GM23338 (cell line): ENCODE measurements at regions not wholly inside any gene's neighbourhood (a gene's known extent, or its start where the extent isn't known, plus 50 kb on each side); places are given as distances from the start of the nearest gene placed in this dataset.

Source experiments
- ATAC-seq: fragments of 200-7000 bp; cut with Tn5 transposase; 3 replicates; pipeline ENCODE4 v1.9.1; 2020
- DNase-seq: peaks from one replicate; pipeline ENCODE4 v3.0.0-alpha.2; 2015; ENCODE audit warnings: low spot score
- H2AFZ ChIP-seq: fragments of 200-600 bp; sonication (generic); 2 replicates; pipeline ENCODE4 v1.8.0; 2016; ENCODE audit warnings: antibody characterized with exemption, mild to moderate bottlenecking, moderate library complexity
- H3F3A ChIP-seq: fragments of 200-600 bp; sonication (generic); replicated peaks from 2 replicates; pipeline ENCODE4 v1.8.0; 2017; ENCODE audit warnings: antibody characterized with exemption, mixed run types, low read depth
- H3K27ac ChIP-seq: fragments of 200-600 bp; sonication (generic); 2 replicates; pipeline ENCODE4 v1.6.1; 2016; ENCODE audit warnings: low read depth
- H3K27me3 ChIP-seq: fragments of 200-600 bp; sonication (generic); 2 replicates; pipeline ENCODE4 v1.8.0; 2016; ENCODE audit warnings: mild to moderate bottlenecking, mixed run types, moderate library complexity; ENCODE audit not compliant: insufficient read depth
- H3K36me3 ChIP-seq: fragments of 200-600 bp; sonication (generic); 2 replicates; pipeline ENCODE4 v1.8.0; 2016; ENCODE audit warnings: mild to moderate bottlenecking; ENCODE audit not compliant: insufficient read depth
- H3K4me1 ChIP-seq: fragments of 200-600 bp; sonication (generic); 2 replicates; pipeline ENCODE4 v1.8.0; 2016; ENCODE audit warnings: mild to moderate bottlenecking, moderate library complexity; ENCODE audit not compliant: insufficient read depth
- H3K4me2 ChIP-seq: fragments of 200-600 bp; sonication (generic); 2 replicates; pipeline ENCODE4 v1.7.1; 2017; ENCODE audit warnings: mixed run types
- H3K4me3 ChIP-seq: fragments of 200-600 bp; sonication (generic); 2 replicates; pipeline ENCODE4 v1.6.1; 2016; ENCODE audit warnings: mixed run types
- H3K79me2 ChIP-seq: fragments of 200-600 bp; sonication (generic); replicated peaks from 2 replicates; pipeline ENCODE4 v1.8.0; 2017; ENCODE audit warnings: mild to moderate bottlenecking; ENCODE audit not compliant: insufficient read depth
- H3K9me2 ChIP-seq: fragments of 200-600 bp; sonication (generic); 2 replicates; pipeline ENCODE4 v1.8.0; 2017; ENCODE audit not compliant: insufficient read depth
- H4K20me1 ChIP-seq: fragments of 200-600 bp; sonication (generic); replicated peaks from 2 replicates; pipeline ENCODE4 v1.8.0; 2017; ENCODE audit warnings: mild to moderate bottlenecking; ENCODE audit not compliant: insufficient read depth
- H3K27ac Mint-ChIP-seq: 2 replicates; pipeline ENCODE4 v1.8.0; 2020; ENCODE audit warnings: inconsistent platforms, mild to moderate bottlenecking, moderate library complexity, mixed read lengths
- H3K27me3 Mint-ChIP-seq: 3 replicates; pipeline ENCODE4 v1.8.0; 2022; ENCODE audit warnings: low read depth, mild to moderate bottlenecking, moderate library complexity, mixed read lengths, inconsistent platforms; ENCODE audit not compliant: insufficient read depth, poor library complexity
- H3K36me3 Mint-ChIP-seq: 3 replicates; pipeline ENCODE4 v1.8.0; 2021; ENCODE audit warnings: low read depth, mild to moderate bottlenecking, inconsistent platforms, moderate library complexity, mixed read lengths
- H3K4me1 Mint-ChIP-seq: 3 replicates; pipeline ENCODE4 v1.8.0; 2020; ENCODE audit warnings: mild to moderate bottlenecking, inconsistent platforms, mixed read lengths
- H3K4me3 Mint-ChIP-seq: 3 replicates; pipeline ENCODE4 v1.8.0; 2021; ENCODE audit warnings: moderate library complexity, mild to moderate bottlenecking, inconsistent platforms, mixed read lengths
- H3K9me3 Mint-ChIP-seq: 3 replicates; pipeline ENCODE4 v1.8.0; 2020; ENCODE audit warnings: moderate library complexity, mild to moderate bottlenecking, inconsistent platforms, mixed read lengths
- EZH2phosphoT487 ChIP-seq: fragments of 200-600 bp; sonication (generic); IDR thresholded peaks from one replicate; pipeline ENCODE4 v1.8.1; 2018; ENCODE audit warnings: antibody characterized with exemption; ENCODE audit not compliant: unreplicated experiment
- JUNB ChIP-seq: IDR thresholded peaks from one replicate; pipeline ENCODE4 v1.6.1; 2016; ENCODE audit warnings: antibody characterized with exemption; ENCODE audit not compliant: unreplicated experiment
- NANOG ChIP-seq: IDR thresholded peaks from 2 replicates; pipeline ENCODE4 v1.6.1; 2016; ENCODE audit warnings: antibody characterized with exemption, borderline replicate concordance
- STAT1 ChIP-seq: IDR thresholded peaks from one replicate; pipeline ENCODE4 v1.6.1; 2016; ENCODE audit warnings: antibody characterized with exemption; ENCODE audit not compliant: unreplicated experiment
- TF ChIP-seq, protein P1 (sequence below), 2 experiments: fragments of 200-600 bp in 1 of 2; sonication (generic) in 1 of 2; conservative IDR thresholded peaks; 2 replicates each; pipeline versions ENCODE4 v1.5.1 to v1.6.1; 2016 to 2017; ENCODE audit warnings: antibody characterized with exemption in 2 of 2, low read depth in 2 of 2, mild to moderate bottlenecking in 2 of 2, moderate library complexity in 1 of 2
- TF ChIP-seq, protein P2 (sequence below): fragments of 250-450 bp; sonication (Bioruptor Pico); IDR thresholded peaks from 2 replicates; pipeline ENCODE4 v1.5.0; 2020; ENCODE audit warnings: mild to moderate bottlenecking, moderate library complexity
- TF ChIP-seq, protein P3 (sequence below): IDR thresholded peaks from 2 replicates; pipeline ENCODE4 v1.6.1; 2016; ENCODE audit warnings: antibody characterized with exemption
- TF ChIP-seq, protein P4 (sequence below): IDR thresholded peaks from one replicate; pipeline ENCODE4 v1.6.1; 2018; ENCODE audit warnings: antibody characterized with exemption; ENCODE audit not compliant: unreplicated experiment

DNA sequence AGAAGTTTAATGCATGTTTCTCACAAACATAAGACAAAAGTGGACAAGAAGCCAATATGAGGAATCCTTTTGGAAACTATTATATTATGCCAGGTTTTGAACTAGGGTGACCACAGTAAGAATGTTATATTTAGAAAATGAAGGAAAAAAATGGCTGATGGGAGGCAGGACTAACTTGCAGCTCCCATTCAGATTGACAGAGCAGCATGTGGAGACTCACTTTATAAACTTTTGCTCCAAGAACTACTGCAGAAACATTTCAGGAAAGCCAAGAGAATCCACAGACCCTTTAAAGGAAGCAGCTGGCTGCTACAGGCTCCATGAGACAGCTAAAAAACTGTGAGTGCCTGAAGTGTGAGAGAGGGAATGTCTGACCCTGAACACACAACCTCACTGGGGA, 738.6 kb upstream of the GRIA3 start:
- Histone ChIP-seq H4K20me1 (no peaks in the 10 kb centered on the region), H3K36me3 (no peaks in the 10 kb centered on the region), H3F3A (no peaks in the 10 kb centered on the region), H3K27ac (no peak overlapping the region), H3K27me3 (no peaks in the 10 kb centered on the region), H3K79me2 (no peaks in the 10 kb centered on the region), H3K9me2 (no peaks in the 10 kb centered on the region), H3K4me1 (no peaks in the 10 kb centered on the region), H3K4me2 (no peak overlapping the region), H3K4me3 (no peak overlapping the region), H2AFZ (no peak overlapping the region)
- ATAC-seq: no peak
- H3K4me1 Mint-ChIP-seq: peaks cover 3% of the 10 kb centered on the region; the same call in 1 of the 3 replicates
- H3K27ac Mint-ChIP-seq: no peak overlapping the region
- TF ChIP-seq, protein P1, sequence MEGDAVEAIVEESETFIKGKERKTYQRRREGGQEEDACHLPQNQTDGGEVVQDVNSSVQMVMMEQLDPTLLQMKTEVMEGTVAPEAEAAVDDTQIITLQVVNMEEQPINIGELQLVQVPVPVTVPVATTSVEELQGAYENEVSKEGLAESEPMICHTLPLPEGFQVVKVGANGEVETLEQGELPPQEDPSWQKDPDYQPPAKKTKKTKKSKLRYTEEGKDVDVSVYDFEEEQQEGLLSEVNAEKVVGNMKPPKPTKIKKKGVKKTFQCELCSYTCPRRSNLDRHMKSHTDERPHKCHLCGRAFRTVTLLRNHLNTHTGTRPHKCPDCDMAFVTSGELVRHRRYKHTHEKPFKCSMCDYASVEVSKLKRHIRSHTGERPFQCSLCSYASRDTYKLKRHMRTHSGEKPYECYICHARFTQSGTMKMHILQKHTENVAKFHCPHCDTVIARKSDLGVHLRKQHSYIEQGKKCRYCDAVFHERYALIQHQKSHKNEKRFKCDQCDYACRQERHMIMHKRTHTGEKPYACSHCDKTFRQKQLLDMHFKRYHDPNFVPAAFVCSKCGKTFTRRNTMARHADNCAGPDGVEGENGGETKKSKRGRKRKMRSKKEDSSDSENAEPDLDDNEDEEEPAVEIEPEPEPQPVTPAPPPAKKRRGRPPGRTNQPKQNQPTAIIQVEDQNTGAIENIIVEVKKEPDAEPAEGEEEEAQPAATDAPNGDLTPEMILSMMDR (conservative IDR thresholded peaks at IDR 0.05; ENCODE audit: low read depth in 2 of 2): no peak
- TF ChIP-seq STAT1 (no peak), EZH2phosphoT487 (no peak), JUNB (no peak), NANOG (no peak)
- TF ChIP-seq, protein P2, sequence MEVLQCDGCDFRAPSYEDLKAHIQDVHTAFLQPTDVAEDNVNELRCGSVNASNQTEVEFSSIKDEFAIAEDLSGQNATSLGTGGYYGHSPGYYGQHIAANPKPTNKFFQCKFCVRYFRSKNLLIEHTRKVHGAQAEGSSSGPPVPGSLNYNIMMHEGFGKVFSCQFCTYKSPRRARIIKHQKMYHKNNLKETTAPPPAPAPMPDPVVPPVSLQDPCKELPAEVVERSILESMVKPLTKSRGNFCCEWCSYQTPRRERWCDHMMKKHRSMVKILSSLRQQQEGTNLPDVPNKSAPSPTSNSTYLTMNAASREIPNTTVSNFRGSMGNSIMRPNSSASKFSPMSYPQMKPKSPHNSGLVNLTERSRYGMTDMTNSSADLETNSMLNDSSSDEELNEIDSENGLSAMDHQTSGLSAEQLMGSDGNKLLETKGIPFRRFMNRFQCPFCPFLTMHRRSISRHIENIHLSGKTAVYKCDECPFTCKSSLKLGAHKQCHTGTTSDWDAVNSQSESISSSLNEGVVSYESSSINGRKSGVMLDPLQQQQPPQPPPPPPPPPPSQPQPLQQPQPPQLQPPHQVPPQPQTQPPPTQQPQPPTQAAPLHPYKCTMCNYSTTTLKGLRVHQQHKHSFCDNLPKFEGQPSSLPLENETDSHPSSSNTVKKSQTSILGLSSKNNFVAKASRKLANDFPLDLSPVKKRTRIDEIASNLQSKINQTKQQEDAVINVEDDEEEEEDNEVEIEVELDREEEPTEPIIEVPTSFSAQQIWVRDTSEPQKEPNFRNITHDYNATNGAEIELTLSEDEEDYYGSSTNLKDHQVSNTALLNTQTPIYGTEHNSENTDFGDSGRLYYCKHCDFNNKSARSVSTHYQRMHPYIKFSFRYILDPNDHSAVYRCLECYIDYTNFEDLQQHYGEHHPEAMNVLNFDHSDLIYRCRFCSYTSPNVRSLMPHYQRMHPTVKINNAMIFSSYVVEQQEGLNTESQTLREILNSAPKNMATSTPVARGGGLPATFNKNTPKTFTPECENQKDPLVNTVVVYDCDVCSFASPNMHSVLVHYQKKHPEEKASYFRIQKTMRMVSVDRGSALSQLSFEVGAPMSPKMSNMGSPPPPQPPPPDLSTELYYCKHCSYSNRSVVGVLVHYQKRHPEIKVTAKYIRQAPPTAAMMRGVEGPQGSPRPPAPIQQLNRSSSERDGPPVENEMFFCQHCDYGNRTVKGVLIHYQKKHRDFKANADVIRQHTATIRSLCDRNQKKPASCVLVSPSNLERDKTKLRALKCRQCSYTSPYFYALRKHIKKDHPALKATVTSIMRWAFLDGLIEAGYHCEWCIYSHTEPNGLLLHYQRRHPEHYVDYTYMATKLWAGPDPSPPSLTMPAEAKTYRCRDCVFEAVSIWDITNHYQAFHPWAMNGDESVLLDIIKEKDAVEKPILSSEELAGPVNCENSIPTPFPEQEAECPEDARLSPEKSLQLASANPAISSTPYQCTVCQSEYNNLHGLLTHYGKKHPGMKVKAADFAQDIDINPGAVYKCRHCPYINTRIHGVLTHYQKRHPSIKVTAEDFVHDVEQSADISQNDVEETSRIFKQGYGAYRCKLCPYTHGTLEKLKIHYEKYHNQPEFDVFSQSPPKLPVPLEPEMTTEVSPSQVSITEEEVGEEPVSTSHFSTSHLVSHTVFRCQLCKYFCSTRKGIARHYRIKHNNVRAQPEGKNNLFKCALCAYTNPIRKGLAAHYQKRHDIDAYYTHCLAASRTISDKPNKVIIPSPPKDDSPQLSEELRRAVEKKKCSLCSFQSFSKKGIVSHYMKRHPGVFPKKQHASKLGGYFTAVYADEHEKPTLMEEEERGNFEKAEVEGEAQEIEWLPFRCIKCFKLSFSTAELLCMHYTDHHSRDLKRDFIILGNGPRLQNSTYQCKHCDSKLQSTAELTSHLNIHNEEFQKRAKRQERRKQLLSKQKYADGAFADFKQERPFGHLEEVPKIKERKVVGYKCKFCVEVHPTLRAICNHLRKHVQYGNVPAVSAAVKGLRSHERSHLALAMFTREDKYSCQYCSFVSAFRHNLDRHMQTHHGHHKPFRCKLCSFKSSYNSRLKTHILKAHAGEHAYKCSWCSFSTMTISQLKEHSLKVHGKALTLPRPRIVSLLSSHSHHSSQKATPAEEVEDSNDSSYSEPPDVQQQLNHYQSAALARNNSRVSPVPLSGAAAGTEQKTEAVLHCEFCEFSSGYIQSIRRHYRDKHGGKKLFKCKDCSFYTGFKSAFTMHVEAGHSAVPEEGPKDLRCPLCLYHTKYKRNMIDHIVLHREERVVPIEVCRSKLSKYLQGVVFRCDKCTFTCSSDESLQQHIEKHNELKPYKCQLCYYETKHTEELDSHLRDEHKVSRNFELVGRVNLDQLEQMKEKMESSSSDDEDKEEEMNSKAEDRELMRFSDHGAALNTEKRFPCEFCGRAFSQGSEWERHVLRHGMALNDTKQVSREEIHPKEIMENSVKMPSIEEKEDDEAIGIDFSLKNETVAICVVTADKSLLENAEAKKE (CRISPR knock-in tag): no peak
- TF ChIP-seq, protein P3, sequence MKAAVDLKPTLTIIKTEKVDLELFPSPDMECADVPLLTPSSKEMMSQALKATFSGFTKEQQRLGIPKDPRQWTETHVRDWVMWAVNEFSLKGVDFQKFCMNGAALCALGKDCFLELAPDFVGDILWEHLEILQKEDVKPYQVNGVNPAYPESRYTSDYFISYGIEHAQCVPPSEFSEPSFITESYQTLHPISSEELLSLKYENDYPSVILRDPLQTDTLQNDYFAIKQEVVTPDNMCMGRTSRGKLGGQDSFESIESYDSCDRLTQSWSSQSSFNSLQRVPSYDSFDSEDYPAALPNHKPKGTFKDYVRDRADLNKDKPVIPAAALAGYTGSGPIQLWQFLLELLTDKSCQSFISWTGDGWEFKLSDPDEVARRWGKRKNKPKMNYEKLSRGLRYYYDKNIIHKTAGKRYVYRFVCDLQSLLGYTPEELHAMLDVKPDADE: no peak
- TF ChIP-seq, protein P4, sequence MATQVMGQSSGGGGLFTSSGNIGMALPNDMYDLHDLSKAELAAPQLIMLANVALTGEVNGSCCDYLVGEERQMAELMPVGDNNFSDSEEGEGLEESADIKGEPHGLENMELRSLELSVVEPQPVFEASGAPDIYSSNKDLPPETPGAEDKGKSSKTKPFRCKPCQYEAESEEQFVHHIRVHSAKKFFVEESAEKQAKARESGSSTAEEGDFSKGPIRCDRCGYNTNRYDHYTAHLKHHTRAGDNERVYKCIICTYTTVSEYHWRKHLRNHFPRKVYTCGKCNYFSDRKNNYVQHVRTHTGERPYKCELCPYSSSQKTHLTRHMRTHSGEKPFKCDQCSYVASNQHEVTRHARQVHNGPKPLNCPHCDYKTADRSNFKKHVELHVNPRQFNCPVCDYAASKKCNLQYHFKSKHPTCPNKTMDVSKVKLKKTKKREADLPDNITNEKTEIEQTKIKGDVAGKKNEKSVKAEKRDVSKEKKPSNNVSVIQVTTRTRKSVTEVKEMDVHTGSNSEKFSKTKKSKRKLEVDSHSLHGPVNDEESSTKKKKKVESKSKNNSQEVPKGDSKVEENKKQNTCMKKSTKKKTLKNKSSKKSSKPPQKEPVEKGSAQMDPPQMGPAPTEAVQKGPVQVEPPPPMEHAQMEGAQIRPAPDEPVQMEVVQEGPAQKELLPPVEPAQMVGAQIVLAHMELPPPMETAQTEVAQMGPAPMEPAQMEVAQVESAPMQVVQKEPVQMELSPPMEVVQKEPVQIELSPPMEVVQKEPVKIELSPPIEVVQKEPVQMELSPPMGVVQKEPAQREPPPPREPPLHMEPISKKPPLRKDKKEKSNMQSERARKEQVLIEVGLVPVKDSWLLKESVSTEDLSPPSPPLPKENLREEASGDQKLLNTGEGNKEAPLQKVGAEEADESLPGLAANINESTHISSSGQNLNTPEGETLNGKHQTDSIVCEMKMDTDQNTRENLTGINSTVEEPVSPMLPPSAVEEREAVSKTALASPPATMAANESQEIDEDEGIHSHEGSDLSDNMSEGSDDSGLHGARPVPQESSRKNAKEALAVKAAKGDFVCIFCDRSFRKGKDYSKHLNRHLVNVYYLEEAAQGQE: no peak
- no peak for DNase-seq
- no peaks in the 10 kb centered on the region for H3K9me3 Mint-ChIP-seq
- H3K27me3 Mint-ChIP-seq: no peaks in the 10 kb centered on the region
- H3K36me3 Mint-ChIP-seq: no peaks in the 10 kb centered on the region
- H3K4me3 Mint-ChIP-seq: no peak overlapping the region
